Neural crest cell (in vitro differentiated cells): ENCODE measurements at regions not wholly inside any gene's neighbourhood (a gene's known extent, or its start where the extent isn't known, plus 50 kb on each side); places are given as distances from the start of the nearest gene placed in this dataset.
A peak's percentile ranks its signal among the peaks of the same experiment; 100 is the strongest.

Source experiments
- DNase-seq: peaks from one replicate; pipeline ENCODE4 v3.0.0; 2021; ENCODE audit warnings: low read depth, mixed read lengths, low spot score
- H3K27ac Mint-ChIP-seq: one replicate; pipeline ENCODE4 v1.8.0; 2021; ENCODE audit warnings: mild to moderate bottlenecking, mixed read lengths; ENCODE audit not compliant: unreplicated experiment
- H3K27me3 Mint-ChIP-seq: 2 replicates; pipeline ENCODE4 v1.8.0; 2021; ENCODE audit warnings: low read depth, mild to moderate bottlenecking, mixed read lengths
- H3K36me3 Mint-ChIP-seq: 2 replicates; pipeline ENCODE4 v1.8.0; 2021; ENCODE audit warnings: low read depth, mild to moderate bottlenecking, mixed read lengths
- H3K4me1 Mint-ChIP-seq: 2 replicates; pipeline ENCODE4 v1.8.0; 2021; ENCODE audit warnings: mixed read lengths
- H3K4me3 Mint-ChIP-seq: one replicate; pipeline ENCODE4 v1.8.0; 2021; ENCODE audit warnings: mild to moderate bottlenecking, mixed read lengths
- H3K9me3 Mint-ChIP-seq: 2 replicates; pipeline ENCODE4 v1.8.0; 2021; ENCODE audit warnings: mixed read lengths
- CTCF ChIP-seq: fragments of 200-600 bp; sonication (generic); conservative IDR thresholded peaks from 2 replicates; pipeline ENCODE4 v1.5.0; 2021; ENCODE audit warnings: antibody characterized with exemption, mild to moderate bottlenecking

DNA sequence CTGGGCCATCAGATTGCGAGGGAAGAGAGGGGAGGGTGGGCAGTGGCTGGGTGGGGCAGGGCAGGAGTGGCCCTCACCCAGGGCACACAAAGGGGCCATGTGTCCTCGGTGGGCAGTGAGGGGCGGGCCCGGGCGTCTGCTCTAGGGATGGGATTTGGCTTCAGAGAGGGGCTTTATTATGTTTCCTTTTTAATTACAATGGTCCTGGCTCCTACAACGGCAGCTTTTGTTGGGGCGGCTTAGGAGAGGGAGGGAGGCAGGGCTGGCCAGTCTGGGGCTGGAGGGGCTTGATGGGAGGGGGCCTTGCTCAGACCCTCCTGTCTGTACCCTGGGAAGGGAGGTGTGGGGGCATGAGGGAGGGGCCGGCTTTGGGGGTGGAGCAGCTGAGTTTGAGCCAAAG lies 102.8 kb upstream of the WNT4 start:
- DNase-seq = peak; percentile 24
- peaks cover 31% of the 10 kb centered on the region for H3K27me3 Mint-ChIP-seq
- no peak for TF ChIP-seq CTCF
- H3K9me3 Mint-ChIP-seq = no peaks in the 10 kb centered on the region
- no peak overlapping the region for H3K27ac Mint-ChIP-seq
- peaks cover 13% of the 10 kb centered on the region for H3K4me1 Mint-ChIP-seq
- H3K36me3 Mint-ChIP-seq = no peaks in the 10 kb centered on the region
- H3K4me3 Mint-ChIP-seq = no peak overlapping the region

- H3K9me3 Mint-ChIP-seq = no peaks in the 10 kb centered on the region
- peaks cover 37% of the 10 kb centered on the region for H3K27me3 Mint-ChIP-seq
- no peaks in the 10 kb centered on the region for H3K36me3 Mint-ChIP-seq
- H3K4me1 Mint-ChIP-seq = peaks cover 13% of the 10 kb centered on the region
- H3K27ac Mint-ChIP-seq = no peak overlapping the region
- no peak overlapping the region for H3K4me3 Mint-ChIP-seq
- DNase-seq = no peak
- TF ChIP-seq CTCF = no peak
These were observed 104.0 kb upstream of the WNT4 start for GRCh38 chr1:22246755-22247480.

- TF ChIP-seq CTCF = no peak
- Mint-ChIP-seq H3K36me3 (no peaks in the 10 kb centered on the region), H3K27me3 (peaks cover 38% of the 10 kb centered on the region), H3K27ac (no peak overlapping the region), H3K4me1 (peaks cover 13% of the 10 kb centered on the region), H3K4me3 (no peak overlapping the region), H3K9me3 (no peaks in the 10 kb centered on the region)
- DNase-seq = no peak
These were observed 104.8 kb upstream of the WNT4 start for GRCh38 chr1:22247527-22248245.

DNA sequence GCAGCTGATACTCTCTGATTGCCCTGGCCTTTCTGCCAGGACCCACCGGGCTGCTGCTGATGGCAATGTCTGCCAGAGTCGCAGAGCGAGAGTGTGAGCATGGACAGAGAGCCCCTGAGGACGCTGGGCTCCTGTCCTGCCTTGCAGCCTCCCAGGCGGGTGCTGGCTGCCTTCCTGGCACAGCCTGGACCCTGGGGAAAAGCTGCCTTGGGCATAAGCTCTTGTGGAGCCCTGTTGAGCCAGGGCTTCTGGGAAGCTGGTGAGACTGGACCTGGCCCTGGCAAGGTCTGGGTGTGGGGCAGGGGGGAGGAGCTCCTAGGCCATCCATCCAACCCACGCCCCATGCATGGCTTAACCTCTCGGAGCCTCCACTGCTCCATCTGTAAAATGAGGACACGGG lies 105.8 kb upstream of the WNT4 start:
- H3K27ac Mint-ChIP-seq = no peak overlapping the region

More for the DNA sequence above, 105.8 kb upstream of the WNT4 start:
- no peak for TF ChIP-seq CTCF
- no peaks in the 10 kb centered on the region for H3K36me3 Mint-ChIP-seq
- peaks cover 42% of the 10 kb centered on the region for H3K27me3 Mint-ChIP-seq
- H3K4me3 Mint-ChIP-seq = no peak overlapping the region
- H3K4me1 Mint-ChIP-seq = peaks cover 22% of the 10 kb centered on the region
- H3K9me3 Mint-ChIP-seq = no peaks in the 10 kb centered on the region
- DNase-seq = no peak
